ENCODE measurements at regions not wholly inside any gene's neighbourhood (a gene's known extent, or its start where the extent isn't known, plus 50 kb on each side); places are given as distances from the start of the nearest gene placed in this dataset.

GRCh38 chr3:1979961-1980615 is 118.6 kb upstream of the CNTN4 start:
- DNase-seq (ENCODE audit: low read depth, low spot score): no peak
- no peak overlapping the region for H3K4me3 ChIP-seq (ENCODE audit: low read length)

- peak; percentile 2 for DNase-seq (ENCODE audit: low read depth, low spot score)
- H3K4me3 ChIP-seq (ENCODE audit: low read length): no peak overlapping the region
These were observed 110.7 kb upstream of the CNTN4 start for GRCh38 chr3:1987980-1988379.

GRCh38 chr3:1998739-1999138 is 99.9 kb upstream of the CNTN4 start:
- DNase-seq (ENCODE audit: low read depth, low spot score): no peak
- H3K4me3 ChIP-seq (ENCODE audit: low read length): no peak overlapping the region

- no peak overlapping the region for H3K4me3 ChIP-seq (ENCODE audit: low read length)
- DNase-seq (ENCODE audit: low read depth, low spot score): no peak
These were observed 97.2 kb upstream of the CNTN4 start for GRCh38 chr3:2001306-2002108.

DNA sequence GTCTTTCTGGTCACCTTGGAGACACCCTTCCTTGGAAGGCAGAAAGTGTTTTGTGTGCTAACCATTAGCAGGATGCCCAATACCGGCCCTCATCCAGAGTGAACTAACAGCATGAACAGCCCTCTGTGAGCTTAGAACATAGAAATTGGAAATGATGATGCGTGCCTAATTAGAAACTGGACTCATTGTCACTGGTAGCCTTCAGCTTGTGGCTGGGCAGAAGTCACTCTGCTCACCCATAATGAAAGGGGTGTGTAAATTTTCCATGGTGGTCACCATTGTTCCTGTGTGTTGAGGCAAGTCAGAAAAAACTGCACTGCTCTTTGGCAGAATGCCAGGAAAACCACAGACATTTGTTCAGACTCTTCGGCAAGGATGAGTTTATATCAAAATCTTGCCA is 74.7 kb upstream of the CNTN4 start:
- H3K4me3 ChIP-seq (ENCODE audit: low read length): no peak overlapping the region
- peak; percentile 28 for DNase-seq (ENCODE audit: low read depth, low spot score)

DNA sequence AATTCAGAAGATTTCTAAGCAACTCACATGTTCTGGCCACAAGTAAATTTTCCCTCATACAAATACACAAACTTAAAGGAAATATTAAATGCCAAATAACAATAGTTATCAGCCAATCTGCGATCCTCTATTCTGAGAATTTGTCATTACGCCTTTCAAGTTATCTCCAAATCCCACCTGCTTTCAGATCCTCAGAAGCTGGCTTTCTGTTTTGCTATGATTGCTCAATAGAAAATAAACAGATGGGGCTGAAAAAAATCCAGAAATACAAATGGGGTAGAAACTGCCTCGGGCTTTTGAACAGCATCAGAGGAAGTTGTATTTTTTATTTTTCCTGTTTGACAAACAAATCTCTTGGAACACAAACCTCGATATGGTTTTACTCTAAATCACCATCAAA is 74.0 kb upstream of the CNTN4 start:
- DNase-seq (ENCODE audit: low read depth, low spot score): no peak

DNA sequence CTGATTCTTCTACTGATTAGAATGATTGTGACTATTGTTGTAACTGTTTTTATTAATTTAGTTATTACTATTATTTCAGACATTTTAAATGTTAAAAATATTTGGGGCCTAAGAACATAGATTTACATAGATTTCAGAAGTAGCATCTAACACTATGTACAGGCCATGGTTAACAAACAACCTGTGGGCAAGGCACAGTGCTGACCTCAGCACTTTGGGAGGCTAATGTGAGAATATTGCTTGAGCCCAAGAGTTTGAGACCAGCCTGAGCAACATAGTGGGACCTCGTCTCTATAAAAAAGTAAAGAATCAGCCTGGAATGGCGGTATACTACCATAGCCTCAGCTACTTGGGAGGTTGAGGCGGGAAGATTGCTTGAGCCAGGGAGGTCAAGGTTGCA is 69.1 kb upstream of the CNTN4 start:
- H3K4me3 ChIP-seq (ENCODE audit: low read length): no peak overlapping the region
- no peak for DNase-seq (ENCODE audit: low read depth, low spot score)

More for the DNA sequence above, 74.0 kb upstream of the CNTN4 start:
- no peak overlapping the region for H3K4me3 ChIP-seq (ENCODE audit: low read length)

DNA sequence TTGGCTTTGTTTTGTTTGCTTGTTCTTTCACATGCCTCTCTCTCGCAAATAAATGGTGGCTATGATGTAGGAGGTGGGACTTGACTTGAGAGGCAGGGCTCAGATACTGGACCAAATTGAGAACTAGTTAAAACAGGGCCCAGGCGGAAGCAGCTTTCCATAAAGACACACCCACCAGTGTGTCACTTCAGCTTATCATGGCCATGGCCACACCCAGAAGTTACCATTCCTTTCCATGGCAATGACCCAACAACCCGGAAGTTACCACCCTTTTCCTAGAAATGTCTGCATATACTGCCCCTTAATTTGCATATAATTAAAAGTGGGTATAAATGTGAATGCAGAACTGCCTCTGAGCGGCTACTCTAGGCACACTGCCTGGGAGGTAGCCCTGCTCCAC is 62.6 kb upstream of the CNTN4 start:
- no peak overlapping the region for H3K4me3 ChIP-seq (ENCODE audit: low read length)
- no peak for DNase-seq (ENCODE audit: low read depth, low spot score)

DNA sequence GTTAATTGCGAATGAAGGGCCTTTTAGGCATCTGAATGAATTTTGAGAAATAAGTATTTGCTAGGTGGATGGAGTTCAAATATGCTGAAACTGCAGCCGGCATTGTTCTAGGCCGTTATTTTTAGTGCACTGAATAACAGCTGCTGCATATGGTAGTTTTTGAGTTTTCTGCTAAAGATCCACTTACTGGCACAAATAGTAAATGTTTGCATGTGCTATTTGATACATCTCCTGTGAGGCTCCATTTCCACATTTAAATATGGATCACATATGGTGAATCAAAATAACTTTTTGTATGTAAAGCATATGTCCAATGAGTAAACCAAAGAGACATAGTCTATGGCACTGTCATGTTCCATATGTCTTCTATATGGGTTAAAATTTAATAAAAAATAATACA is 56.7 kb upstream of the CNTN4 start:
- H3K4me3 ChIP-seq (ENCODE audit: low read length): no peak overlapping the region
- DNase-seq (ENCODE audit: low read depth, low spot score): no peak
